Skeletal muscle cell (primary cell): ENCODE measurements at regions not wholly inside any gene's neighbourhood (a gene's known extent, or its start where the extent isn't known, plus 50 kb on each side); places are given as distances from the start of the nearest gene placed in this dataset.
"Not testable (repeated sequence)": the region's sequence is repeated elsewhere in the genome, so short reads cannot be mapped to it uniquely, and the experiment has no call there.

Experiments used
- DNase-seq: peaks from one replicate; pipeline ENCODE4 v3.0.0-alpha.2; 2010; ENCODE audit warnings: low read depth
- H3K4me3 ChIP-seq: 2 replicates; pipeline ENCODE4 v1.5.1; 2011; ENCODE audit warnings: low read depth, mild to moderate bottlenecking, control low read depth, low read length, moderate library complexity

DNA sequence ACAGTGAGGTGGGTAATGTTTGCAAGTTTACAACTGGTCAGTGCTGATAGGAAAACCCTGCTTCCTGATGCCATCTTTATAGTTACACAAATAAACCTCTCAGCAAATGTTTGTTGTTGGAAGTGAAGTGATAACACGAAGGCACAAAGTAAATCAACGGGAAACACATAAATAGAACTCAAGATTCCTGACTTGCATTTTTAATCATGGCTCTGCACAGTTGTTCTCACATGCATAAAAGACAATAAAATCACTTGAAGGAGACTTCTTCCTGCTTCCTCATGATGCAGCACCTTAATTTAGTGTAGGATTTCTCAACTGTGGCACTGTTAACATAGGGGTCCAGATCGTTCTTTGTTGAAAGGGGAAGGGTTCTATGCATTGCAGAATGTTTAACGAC lies 907.7 kb downstream of the RAB28 start:
- no peak for DNase-seq
- no peak overlapping the region for H3K4me3 ChIP-seq

DNA sequence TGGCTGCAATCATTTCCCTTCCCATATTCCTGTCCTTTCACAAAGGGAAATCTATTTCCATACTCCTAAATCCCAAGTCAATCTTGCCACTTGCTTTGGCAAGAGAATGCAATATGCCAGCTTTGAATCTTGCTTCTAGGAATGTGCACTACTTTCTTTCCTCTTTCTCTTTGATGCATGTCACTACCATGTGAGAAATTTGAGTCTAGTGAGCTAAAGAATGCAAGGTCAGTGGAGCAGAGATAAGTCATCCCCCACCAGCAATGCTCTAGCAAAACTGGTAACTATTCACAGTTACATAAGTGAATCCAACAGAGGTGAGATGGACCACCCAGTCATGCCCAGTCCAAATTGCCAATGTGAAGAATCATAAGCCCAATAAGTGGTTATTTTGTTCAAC lies 910.4 kb downstream of the RAB28 start:
- no peak overlapping the region for H3K4me3 ChIP-seq
- no peak for DNase-seq

GRCh38 chr4:12562476-12563140 lies 921.5 kb downstream of the RAB28 start:
- DNase-seq: no peak

GRCh38 chr4:12562021-12562420 lies 922.1 kb downstream of the RAB28 start:
- H3K4me3 ChIP-seq: no peak overlapping the region
- no peak for DNase-seq

More at GRCh38 chr4:12562476-12563140, 921.5 kb downstream of the RAB28 start:
- no peak overlapping the region for H3K4me3 ChIP-seq

GRCh38 chr4:12555011-12555410 lies 929.1 kb downstream of the RAB28 start:
- H3K4me3 ChIP-seq: no peak overlapping the region
- DNase-seq: peak; percentile 74

DNA sequence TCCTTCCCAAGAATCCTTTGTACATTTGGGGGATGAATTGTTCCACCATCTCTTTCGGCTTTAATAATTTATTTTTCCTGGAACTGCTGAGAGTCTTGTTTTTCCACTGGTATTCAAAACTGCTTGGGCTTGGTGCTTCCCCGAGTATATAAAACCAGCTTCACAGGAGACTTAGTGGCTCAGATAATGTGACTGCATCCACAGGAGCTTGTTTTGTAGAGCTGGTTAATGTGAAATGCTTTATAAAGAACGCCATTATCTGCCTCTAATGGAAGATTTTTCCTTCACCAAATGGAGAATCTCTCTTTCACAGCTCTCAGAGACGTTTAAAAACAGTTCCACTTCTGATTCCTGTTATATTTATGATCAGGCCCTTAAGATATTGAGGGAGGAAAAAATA lies 935.5 kb downstream of the RAB28 start:
- DNase-seq: no peak
- H3K4me3 ChIP-seq: no peak overlapping the region

DNA sequence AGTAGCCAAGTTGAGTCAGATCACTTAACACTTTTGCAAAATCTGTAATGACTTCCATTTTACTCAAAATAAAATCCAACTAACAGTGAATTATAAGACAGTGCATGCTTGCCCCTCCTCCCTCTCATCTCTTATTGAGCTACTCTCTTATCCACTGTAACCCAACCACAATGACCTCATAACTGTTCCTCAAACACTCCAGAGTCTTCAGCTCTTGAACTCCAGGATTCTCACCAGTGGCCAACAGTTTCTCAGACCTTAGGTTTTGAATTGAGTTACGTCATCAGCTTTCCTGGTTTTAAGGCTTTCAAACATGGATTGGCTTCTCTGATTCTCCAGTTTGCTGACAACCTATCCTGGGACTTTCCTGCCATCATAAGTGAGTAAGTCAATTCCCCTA lies 938.3 kb downstream of the RAB28 start:
- DNase-seq: peak; percentile 24
- no peak overlapping the region for H3K4me3 ChIP-seq

DNA sequence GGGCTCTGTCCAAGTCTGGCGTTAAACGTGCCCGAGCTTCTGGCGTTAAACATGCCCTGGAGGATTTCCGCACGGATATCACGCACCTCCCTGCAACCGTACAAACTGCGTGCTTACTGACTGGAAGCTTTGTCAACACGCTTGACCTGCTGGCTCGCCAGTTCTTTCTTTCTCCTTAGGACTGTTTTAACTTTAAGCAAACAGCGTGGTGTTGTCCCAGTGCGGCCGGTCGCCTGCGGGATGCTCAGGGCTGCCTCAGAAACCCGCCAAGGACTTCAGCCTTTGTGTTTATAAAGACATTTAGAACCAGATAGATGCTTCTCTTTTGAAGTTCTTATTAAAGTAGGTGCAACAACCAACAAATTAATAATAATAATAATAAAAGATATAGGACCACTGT lies 946.0 kb downstream of the RAB28 start:
- DNase-seq: no peak
- H3K4me3 ChIP-seq: no peak overlapping the region

GRCh38 chr4:12534684-12535083 lies 949.5 kb downstream of the RAB28 start:
- DNase-seq: no peak
- H3K4me3 ChIP-seq: no peak overlapping the region

DNA sequence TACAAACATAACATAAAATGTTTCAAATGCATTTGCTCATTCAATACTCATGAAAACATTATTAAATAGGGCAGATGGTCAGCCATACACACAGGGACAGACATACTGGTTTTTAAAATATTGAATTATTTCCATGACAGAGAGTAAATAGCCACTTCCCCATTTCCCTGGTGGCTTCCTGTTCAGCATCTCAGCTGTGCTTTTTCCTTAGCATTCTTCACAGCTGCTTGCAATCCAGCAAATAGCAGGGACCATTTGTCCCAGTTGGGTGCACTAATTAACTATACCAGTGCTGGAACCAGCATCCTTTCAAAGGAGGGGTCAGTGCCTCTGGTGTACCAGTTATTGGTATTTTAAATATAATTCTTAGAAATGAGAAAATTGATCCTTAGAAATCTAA lies 964.7 kb downstream of the RAB28 start:
- no peak overlapping the region for H3K4me3 ChIP-seq
- DNase-seq: no peak

GRCh38 chr4:12507868-12508481 lies 976.2 kb downstream of the RAB28 start:
- no peak for DNase-seq
- no peak overlapping the region for H3K4me3 ChIP-seq

DNA sequence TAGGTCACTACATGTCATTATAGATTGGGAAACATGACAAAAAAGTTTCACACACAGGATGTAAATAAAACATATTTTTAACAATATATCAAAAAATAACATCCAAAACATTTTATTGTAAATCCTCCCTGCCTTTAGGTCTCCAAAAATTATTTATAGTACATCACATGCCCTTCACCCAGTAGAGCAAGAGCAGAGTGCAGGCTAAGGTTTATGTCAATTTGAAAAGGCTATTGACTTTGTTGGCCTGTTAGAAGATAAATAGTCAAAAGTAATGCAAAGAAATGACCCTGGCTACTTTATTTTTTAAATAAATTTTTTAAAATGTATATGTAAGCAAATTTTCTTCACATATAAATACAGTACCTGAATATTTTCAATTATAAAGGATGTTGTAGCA lies 983.7 kb downstream of the RAB28 start:
- no peak overlapping the region for H3K4me3 ChIP-seq
- no peak for DNase-seq

- H3K4me3 ChIP-seq: no peak overlapping the region
- no peak for DNase-seq
These were observed 984.4 kb downstream of the RAB28 start for GRCh38 chr4:12499693-12500092.

- H3K4me3 ChIP-seq: no peak overlapping the region
- no peak for DNase-seq
These were observed 988.9 kb downstream of the RAB28 start for GRCh38 chr4:12495211-12495610.

DNA sequence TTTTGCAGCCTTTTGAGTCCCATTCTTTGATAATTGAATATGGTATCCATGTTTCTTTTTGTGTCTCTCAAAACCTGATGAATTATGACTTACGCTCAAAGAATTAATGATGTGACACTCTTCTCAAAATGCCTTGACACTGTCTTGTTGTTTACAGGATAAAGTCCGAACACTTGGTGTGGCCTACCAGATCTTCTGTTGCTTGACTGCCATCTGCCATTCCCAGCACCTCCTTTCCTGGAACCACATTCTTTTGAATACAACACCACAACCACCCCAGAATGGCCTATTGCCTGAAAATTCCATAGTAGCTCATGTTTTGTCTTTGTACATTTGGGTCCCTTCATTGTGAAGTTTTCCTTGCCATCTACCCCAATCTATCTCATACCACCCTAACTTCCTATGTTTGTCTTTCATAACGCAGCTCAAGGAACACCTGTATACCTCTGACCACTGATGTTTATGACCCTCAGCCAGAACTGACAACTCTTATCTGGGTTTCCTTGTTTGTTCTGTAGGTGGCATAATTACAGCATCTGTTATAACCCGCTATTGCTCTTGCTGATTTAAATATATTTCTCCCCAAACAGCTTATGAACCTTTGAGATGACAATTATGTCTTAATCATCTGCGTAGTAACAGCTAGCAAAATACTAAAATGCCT lies 991.3 kb downstream of the RAB28 start:
- H3K4me3 ChIP-seq: no peak overlapping the region

GRCh38 chr4:12488672-12489071 lies 995.5 kb downstream of the RAB28 start:
- H3K4me3 ChIP-seq: no peak overlapping the region
- DNase-seq: no peak

More for the DNA sequence above, 991.3 kb downstream of the RAB28 start:
- DNase-seq: no peak

DNA sequence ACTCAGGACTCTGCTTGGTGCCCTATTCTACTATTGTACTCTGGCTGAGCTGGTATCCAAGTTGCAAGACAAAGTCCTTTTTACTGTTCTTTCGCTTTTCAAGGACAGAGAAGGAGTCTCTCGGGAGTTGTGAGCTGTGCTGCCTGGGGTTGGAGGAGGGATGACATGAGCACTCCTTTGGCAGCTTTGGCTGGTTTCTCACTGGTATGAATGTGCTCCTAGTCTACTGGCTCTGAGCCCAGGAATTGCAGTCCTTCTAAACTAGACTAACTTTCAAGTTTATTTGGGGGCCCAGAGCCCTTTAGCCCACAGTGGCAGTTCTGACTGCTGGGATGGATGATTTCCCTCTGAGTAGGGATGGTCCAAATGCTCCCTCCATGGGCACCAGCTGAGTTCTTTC lies 997.1 kb downstream of the RAB28 start:
- peak; percentile 5 for DNase-seq

DNA sequence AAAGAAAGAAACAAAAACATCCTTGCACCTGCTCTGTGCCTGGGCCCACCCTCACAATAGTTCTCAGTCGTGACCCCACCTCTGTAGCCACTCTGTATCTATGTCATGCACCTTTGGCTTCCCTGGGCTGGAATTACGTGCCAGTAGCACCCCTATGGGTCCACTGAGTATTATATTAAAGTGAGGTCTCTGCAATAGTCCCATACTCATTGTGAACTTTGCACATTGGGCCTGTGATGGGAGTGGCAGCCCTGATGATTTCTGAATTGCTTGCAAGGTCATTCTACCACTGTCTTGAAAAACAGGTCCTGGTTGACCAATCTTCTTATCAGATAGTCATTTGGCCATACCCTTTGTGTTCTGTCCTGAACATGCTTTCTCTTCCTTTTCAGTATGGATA lies 1012.1 kb downstream of the RAB28 start:
- no peak overlapping the region for H3K4me3 ChIP-seq
- DNase-seq: no peak

More for the DNA sequence above, 997.1 kb downstream of the RAB28 start:
- H3K4me3 ChIP-seq: no peak overlapping the region

DNA sequence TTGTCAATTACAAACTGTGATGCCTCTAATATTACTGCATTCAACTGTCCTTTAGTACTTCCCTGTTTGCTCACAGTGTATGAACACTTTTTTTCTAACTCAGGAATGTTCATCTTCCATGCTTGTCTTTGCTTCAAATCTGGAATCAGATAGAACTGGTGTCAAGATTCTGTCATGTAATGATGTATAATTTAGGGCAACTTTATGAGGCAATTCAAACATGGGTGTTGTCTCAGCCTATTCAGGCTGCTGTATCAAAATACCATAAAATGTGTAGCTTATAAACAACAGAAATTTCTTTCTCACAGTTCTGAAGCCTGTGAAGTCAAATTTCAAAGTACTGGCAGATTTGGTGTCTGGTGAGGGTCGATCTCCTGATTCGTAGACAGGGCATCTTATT lies 1012.9 kb downstream of the RAB28 start:
- DNase-seq: no peak
- no peak overlapping the region for H3K4me3 ChIP-seq

DNA sequence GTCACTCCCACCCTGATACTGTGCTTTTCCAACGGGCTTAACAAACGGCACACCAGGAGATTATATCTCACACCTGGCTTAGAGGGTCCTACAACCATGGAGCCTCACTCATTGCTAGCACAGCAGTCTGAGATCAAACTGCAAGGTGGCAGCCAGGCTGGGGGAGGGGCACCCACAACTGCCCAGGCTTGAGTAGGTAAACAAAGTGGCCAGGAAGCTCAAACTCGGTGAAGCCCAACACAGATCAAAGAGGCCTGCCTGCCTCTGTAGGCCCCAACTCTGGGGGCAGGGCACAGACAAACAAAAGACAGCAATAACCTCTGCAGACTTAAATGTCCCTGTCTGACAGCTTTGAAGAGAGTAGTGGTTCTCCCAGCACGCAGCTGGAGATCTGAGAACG lies 1022.6 kb downstream of the RAB28 start:
- not testable (repeated sequence) for DNase-seq, H3K4me3 ChIP-seq

DNA sequence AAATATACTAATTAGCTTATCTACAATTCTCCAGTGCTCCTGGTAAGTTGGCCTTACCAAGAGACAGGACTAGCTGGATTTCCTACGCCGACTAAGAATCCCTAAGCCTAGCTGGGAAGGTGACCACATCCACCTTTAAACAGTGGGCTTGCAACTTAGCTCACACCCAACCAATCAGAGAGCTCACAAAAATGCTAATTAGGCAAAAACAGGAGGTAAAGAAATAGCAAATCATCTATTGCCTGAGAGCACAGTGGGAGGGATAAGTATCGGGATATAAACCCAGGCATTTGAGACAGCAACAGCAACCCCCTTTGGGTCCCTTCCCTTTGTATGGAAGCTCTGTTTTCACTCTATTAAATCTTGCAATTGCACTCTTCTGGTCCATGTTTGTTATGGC lies 1025.0 kb downstream of the RAB28 start:
- H3K4me3 ChIP-seq: no peak overlapping the region
- DNase-seq: no peak
